ENCODE measurements at regions not wholly inside any gene's neighbourhood (a gene's known extent, or its start where the extent isn't known, plus 50 kb on each side); places are given as distances from the start of the nearest gene placed in this dataset.
A peak's percentile ranks its signal among the peaks of the same experiment; 100 is the strongest.

GRCh38 chr4:34721835-34722234 lies 1522.5 kb downstream of the ARAP2 start:
- no peak for DNase-seq (ENCODE audit: low read depth)

GRCh38 chr4:34723605-34724004 lies 1520.7 kb downstream of the ARAP2 start:
- DNase-seq (ENCODE audit: low read depth): no peak

- DNase-seq (ENCODE audit: low read depth): no peak
Measured at GRCh38 chr4:34724491-34724890, 1519.8 kb downstream of the ARAP2 start.

GRCh38 chr4:34731070-34731469 lies 1513.2 kb downstream of the ARAP2 start:
- no peak for DNase-seq (ENCODE audit: low read depth)

- no peak for DNase-seq (ENCODE audit: low read depth)
Measured at GRCh38 chr4:34732176-34732950, 1512.0 kb downstream of the ARAP2 start.

GRCh38 chr4:34733185-34733941 lies 1511.0 kb downstream of the ARAP2 start:
- no peak for DNase-seq (ENCODE audit: low read depth)

GRCh38 chr4:34766935-34767334 lies 1477.4 kb downstream of the ARAP2 start:
- no peak for DNase-seq (ENCODE audit: low read depth)

- no peak for DNase-seq (ENCODE audit: low read depth)
Measured at GRCh38 chr4:34767407-34767806, 1476.9 kb downstream of the ARAP2 start.

- DNase-seq (ENCODE audit: low read depth): no peak
Measured at GRCh38 chr4:34771632-34772031, 1472.7 kb downstream of the ARAP2 start.

GRCh38 chr4:34790131-34790530 lies 1454.2 kb downstream of the ARAP2 start:
- DNase-seq (ENCODE audit: low read depth): no peak

GRCh38 chr4:34791209-34791608 lies 1453.1 kb downstream of the ARAP2 start:
- no peak for DNase-seq (ENCODE audit: low read depth)

- DNase-seq (ENCODE audit: low read depth): no peak
Measured at GRCh38 chr4:34800953-34801352, 1443.4 kb downstream of the ARAP2 start.

- peak; percentile 53 for DNase-seq (ENCODE audit: low read depth)
Measured at GRCh38 chr4:34814266-34814665, 1430.0 kb downstream of the ARAP2 start.

- no peak for DNase-seq (ENCODE audit: low read depth)
Measured at GRCh38 chr4:34824515-34824914, 1419.8 kb downstream of the ARAP2 start.

- DNase-seq (ENCODE audit: low read depth): no peak
Measured at GRCh38 chr4:34826660-34827059, 1417.7 kb downstream of the ARAP2 start.

- no peak for DNase-seq (ENCODE audit: low read depth)
Measured at GRCh38 chr4:34845926-34846325, 1398.4 kb downstream of the ARAP2 start.

GRCh38 chr4:34850421-34850820 lies 1393.9 kb downstream of the ARAP2 start:
- no peak for DNase-seq (ENCODE audit: low read depth)

GRCh38 chr4:34850968-34851367 lies 1393.3 kb downstream of the ARAP2 start:
- peak; percentile 49 for DNase-seq (ENCODE audit: low read depth)

GRCh38 chr4:34851411-34851810 lies 1392.9 kb downstream of the ARAP2 start:
- no peak for DNase-seq (ENCODE audit: low read depth)

GRCh38 chr4:34854451-34854850 lies 1389.9 kb downstream of the ARAP2 start:
- no peak for DNase-seq (ENCODE audit: low read depth)

GRCh38 chr4:34861666-34862065 lies 1382.6 kb downstream of the ARAP2 start:
- no peak for DNase-seq (ENCODE audit: low read depth)

GRCh38 chr4:34878961-34879360 lies 1365.4 kb downstream of the ARAP2 start:
- no peak for DNase-seq (ENCODE audit: low read depth)

GRCh38 chr4:34880246-34880645 lies 1364.1 kb downstream of the ARAP2 start:
- DNase-seq (ENCODE audit: low read depth): no peak

- no peak for DNase-seq (ENCODE audit: low read depth)
Measured at GRCh38 chr4:34891892-34892291, 1352.4 kb downstream of the ARAP2 start.

All from HS-5 (cell line).